Kidney (tissue), 13 donors: ENCODE measurements at regions not wholly inside any gene's neighbourhood (a gene's known extent, or its start where the extent isn't known, plus 50 kb on each side); places are given as distances from the start of the nearest gene placed in this dataset.

Experiments
- DNase-seq, 5 donors: peaks; one replicate each; pipeline ENCODE4 v3.0.0-alpha.2; 2013 to 2020
- FAIRE-seq: peaks from 2 replicates; lab custom pipeline; 2012; peaks lifted over from hg19 to GRCh38; lab: Jason Lieb, UNC
- H3K27ac ChIP-seq, 2 donors: one replicate each; pipeline ENCODE4 v1.7.0; 2013; ENCODE audit warnings: low read depth in 2 of 2, low read length in 2 of 2, inconsistent platforms in 1 of 2
- H3K27me3 ChIP-seq: one replicate; pipeline ENCODE4 v1.7.1; 2013; ENCODE audit warnings: low read length, inconsistent platforms; ENCODE audit not compliant: control insufficient read depth, insufficient read depth
- H3K36me3 ChIP-seq, 3 donors: one replicate each; pipeline versions ENCODE4 v1.7.0 to v1.7.1; 2013; ENCODE audit warnings: low read length in 3 of 3, control low read depth in 1 of 3, inconsistent platforms in 1 of 3; ENCODE audit not compliant: insufficient read depth in 3 of 3, control insufficient read depth in 2 of 3
- H3K4me1 ChIP-seq, 3 donors: one replicate each; pipeline versions ENCODE4 v1.7.0 to v1.7.1; 2013; ENCODE audit warnings: low read length in 3 of 3, inconsistent platforms in 1 of 3, low read depth in 1 of 3; ENCODE audit not compliant: control insufficient read depth in 2 of 3, insufficient read depth in 2 of 3
- H3K4me3 ChIP-seq, 3 donors: one replicate each; pipeline versions ENCODE4 v1.7.0 to v1.8.1; 2013; ENCODE audit warnings: low read length in 3 of 3, control low read depth in 1 of 3, inconsistent platforms in 1 of 3
- H3K9ac ChIP-seq, 3 donors: one replicate each; pipeline versions ENCODE4 v1.7.0 to v1.7.1; 2013; ENCODE audit warnings: low read length in 3 of 3, control low read depth in 1 of 3, inconsistent platforms in 1 of 3
- H3K9me3 ChIP-seq, 3 donors: one replicate each; pipeline versions ENCODE4 v1.7.0 to v1.7.1; 2013; ENCODE audit warnings: low read length in 3 of 3, control low read depth in 1 of 3, inconsistent platforms in 1 of 3; ENCODE audit not compliant: control insufficient read depth in 2 of 3, insufficient read depth in 1 of 3
- intact Hi-C: fragments of 100-400 bp; cut with DNase I; formaldehyde crosslinking; loops from one replicate; pipeline ENCODE4 v1.11.1; 2022
- TF ChIP-seq, protein P1 (sequence below): IDR thresholded peaks from 3 replicates; pipeline ENCODE4 v1.5.1; 2012; ENCODE audit warnings: mild to moderate bottlenecking, moderate library complexity, borderline replicate concordance; ENCODE audit not compliant: insufficient read depth; ENCODE audit errors: extremely low read depth
- donor health status: control.
- donor health status: control.
- donor health status: control.
- donor health status: control.
- donor health status: control.
- donor health status: DM: yes; HTN: yes; CAD: no.
- donor health status: Normal renal cell carcinoma (clear cell type).

DNA sequence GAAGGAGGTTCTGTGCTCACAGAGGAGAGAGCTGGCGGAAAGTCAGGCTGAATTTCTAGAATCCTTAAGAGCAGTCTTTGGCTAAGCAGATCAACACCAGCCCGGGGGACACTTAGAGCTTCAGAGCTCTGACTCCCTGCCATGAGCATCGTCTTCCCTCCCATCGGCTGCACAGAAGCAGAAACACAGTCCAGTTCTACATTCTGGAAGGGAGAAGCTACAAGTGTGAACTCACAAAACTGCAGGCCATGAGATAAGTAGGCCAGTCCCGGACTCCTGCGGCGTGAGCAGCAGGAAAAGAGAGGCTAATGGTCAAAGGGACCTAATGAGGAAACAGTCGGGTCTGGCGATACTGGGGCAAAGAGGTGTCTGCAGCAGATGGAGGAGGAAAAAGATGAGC lies 211.5 kb downstream of the DHX15 start:
- intact Hi-C loops: no loop called here
- Histone ChIP-seq H3K9me3 (no peaks in the 10 kb centered on the region), H3K4me3 (no peak overlapping the region), H3K27me3 (no peaks in the 10 kb centered on the region), H3K4me1 (no peaks in the 10 kb centered on the region), H3K9ac (no peak overlapping the region), H3K36me3 (no peaks in the 10 kb centered on the region), H3K27ac (no peak overlapping the region)
- TF ChIP-seq, protein P1, sequence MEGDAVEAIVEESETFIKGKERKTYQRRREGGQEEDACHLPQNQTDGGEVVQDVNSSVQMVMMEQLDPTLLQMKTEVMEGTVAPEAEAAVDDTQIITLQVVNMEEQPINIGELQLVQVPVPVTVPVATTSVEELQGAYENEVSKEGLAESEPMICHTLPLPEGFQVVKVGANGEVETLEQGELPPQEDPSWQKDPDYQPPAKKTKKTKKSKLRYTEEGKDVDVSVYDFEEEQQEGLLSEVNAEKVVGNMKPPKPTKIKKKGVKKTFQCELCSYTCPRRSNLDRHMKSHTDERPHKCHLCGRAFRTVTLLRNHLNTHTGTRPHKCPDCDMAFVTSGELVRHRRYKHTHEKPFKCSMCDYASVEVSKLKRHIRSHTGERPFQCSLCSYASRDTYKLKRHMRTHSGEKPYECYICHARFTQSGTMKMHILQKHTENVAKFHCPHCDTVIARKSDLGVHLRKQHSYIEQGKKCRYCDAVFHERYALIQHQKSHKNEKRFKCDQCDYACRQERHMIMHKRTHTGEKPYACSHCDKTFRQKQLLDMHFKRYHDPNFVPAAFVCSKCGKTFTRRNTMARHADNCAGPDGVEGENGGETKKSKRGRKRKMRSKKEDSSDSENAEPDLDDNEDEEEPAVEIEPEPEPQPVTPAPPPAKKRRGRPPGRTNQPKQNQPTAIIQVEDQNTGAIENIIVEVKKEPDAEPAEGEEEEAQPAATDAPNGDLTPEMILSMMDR: no peak
- FAIRE-seq (no peak), DNase-seq (no peak)

DNA sequence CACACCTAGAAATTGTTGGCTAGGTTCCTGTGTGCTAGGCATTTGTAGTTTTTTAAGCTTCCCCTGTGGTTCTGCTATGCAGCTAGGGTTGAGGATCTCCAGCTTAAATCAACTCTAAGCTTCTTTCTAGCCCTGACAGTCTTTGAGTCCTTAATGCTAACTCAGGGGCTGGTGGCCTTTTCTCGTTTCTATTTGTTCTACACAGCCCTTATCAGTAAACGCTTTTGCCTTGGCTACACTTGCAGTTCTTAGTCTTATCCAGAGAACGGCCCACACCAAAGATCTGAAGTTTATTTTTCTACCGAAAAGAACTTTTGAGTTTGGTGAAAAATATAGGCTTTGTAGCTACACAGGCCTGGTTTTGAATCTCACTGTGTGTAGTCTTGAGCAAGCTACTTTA lies 212.0 kb downstream of the DHX15 start:
- H3K4me1 ChIP-seq: no peaks in the 10 kb centered on the region
- H3K9ac ChIP-seq: no peak overlapping the region
- no peaks in the 10 kb centered on the region for H3K9me3 ChIP-seq
- intact Hi-C loops: no loop called here
- H3K27me3 ChIP-seq: no peaks in the 10 kb centered on the region
- H3K4me3 ChIP-seq: no peak overlapping the region
- DNase-seq (no peak), FAIRE-seq (no peak)
- no peaks in the 10 kb centered on the region for H3K36me3 ChIP-seq
- TF ChIP-seq, protein P1: no peak
- no peak overlapping the region for H3K27ac ChIP-seq

DNA sequence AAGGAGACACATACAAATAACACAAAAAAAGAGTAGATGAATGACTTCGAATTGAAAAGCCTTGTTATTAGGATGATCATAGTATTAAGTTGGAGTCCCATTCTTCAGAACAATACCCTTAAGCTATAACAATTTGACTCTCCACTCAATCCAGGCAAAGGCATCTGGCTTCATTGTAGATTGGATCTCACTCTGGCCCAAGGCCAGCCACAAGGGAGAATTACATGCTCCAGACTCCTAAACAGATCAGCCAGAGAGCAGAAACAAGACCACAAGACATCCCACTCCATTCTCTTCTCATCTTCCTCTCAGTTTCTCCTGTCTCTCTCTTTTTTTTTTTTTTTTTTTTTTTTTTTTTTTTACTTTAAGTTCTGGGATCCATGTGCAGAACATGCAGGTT lies 213.9 kb downstream of the DHX15 start:
- H3K27ac ChIP-seq: no peak overlapping the region
- no peak for DNase-seq
- no peaks in the 10 kb centered on the region for H3K27me3 ChIP-seq
- no peaks in the 10 kb centered on the region for H3K36me3 ChIP-seq
- H3K4me1 ChIP-seq: no peaks in the 10 kb centered on the region
- no peaks in the 10 kb centered on the region for H3K9me3 ChIP-seq
- intact Hi-C loops: no loop called here
- TF ChIP-seq, protein P1: no peak
- H3K4me3 ChIP-seq: no peak overlapping the region
- no peak for FAIRE-seq
- no peak overlapping the region for H3K9ac ChIP-seq

DNA sequence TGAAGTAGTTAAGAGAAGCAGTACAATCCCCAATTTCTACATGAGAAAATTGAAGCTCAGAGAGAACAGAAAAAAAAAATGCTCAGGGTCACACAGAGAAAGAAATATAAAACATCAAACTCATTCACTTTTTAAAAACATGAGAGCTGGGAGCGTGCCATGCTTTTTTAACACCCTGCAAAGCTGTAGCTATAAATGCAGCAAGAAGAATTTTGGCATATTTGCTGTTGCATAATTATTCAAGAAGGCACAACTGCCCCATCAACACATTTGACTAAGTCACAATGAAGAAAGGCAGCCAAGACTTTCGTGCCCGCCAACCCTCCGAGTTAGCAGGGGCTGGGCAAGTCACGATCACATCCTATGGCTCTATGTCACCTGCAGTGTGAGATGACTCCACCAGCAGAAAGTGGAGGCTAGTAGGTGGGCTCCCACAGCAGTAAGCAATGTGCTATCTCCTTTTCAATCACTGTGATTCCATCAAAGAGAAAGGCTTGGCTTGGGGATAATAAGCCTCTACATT lies 214.8 kb downstream of the DHX15 start:
- Histone ChIP-seq H3K4me3 (no peak overlapping the region), H3K27me3 (no peaks in the 10 kb centered on the region), H3K36me3 (no peaks in the 10 kb centered on the region), H3K9ac (no peak overlapping the region), H3K9me3 (no peaks in the 10 kb centered on the region), H3K4me1 (no peaks in the 10 kb centered on the region), H3K27ac (no peak overlapping the region)
- no peak for FAIRE-seq
- no peak for DNase-seq
- TF ChIP-seq, protein P1: no peak
- intact Hi-C loops: no loop called here
